PC-3 (cell line): ENCODE measurements at regions not wholly inside any gene's neighbourhood (a gene's known extent, or its start where the extent isn't known, plus 50 kb on each side); places are given as distances from the start of the nearest gene placed in this dataset.

Experiments used
- ATAC-seq: fragments of 200-7000 bp; cut with Tn5 transposase; 2 replicates; pipeline ENCODE4 v1.9.1; 2020; ENCODE audit warnings: mild to moderate bottlenecking, moderate library complexity
- BruUV-seq: library from RNA; stranded (reverse); fragments of 400-500 nt; replicated peaks from 2 replicates; lab custom pipeline; 2021; lab: Mats Ljungman, UMichigan
- CTCF ChIA-PET: fragments of 300-600 bp; sonication (Branson Sonifier 250); formaldehyde crosslinking; loops from one replicate; lab custom pipeline; 2022; ENCODE audit warnings: antibody characterized with exemption; lab: Charles Lee
- POLR2A ChIA-PET: fragments of 300-600 bp; sonication (Branson Sonifier 250); formaldehyde crosslinking; loops from one replicate; lab custom pipeline; 2022; ENCODE audit warnings: antibody characterized with exemption; ENCODE audit not compliant: unreplicated experiment; lab: Charles Lee
- DNase-seq: peaks from one replicate; pipeline ENCODE4 v3.0.0-alpha.2; 2015
- H2AFZ ChIP-seq: fragments of 300-600 bp; sonication (generic); 2 replicates; pipeline ENCODE4 v1.6.0; 2016; ENCODE audit warnings: antibody characterized with exemption, low read length
- H3F3A ChIP-seq: fragments of 300-600 bp; sonication (generic); one replicate; pipeline ENCODE4 v1.6.0; 2017; ENCODE audit warnings: antibody characterized with exemption, low read length, control low read depth, mild to moderate bottlenecking; ENCODE audit not compliant: unreplicated experiment
- H3K27ac ChIP-seq: fragments of 300-600 bp; sonication (generic); 2 replicates; pipeline ENCODE4 v1.5.1; 2016; ENCODE audit warnings: mild to moderate bottlenecking, low read length
- H3K27me3 ChIP-seq: fragments of 300-600 bp; sonication (generic); 2 replicates; pipeline ENCODE4 v1.6.1; 2016; ENCODE audit warnings: low read length, mixed read lengths
- H3K36me3 ChIP-seq: fragments of 300-600 bp; sonication (generic); 2 replicates; pipeline ENCODE4 v1.6.1; 2016; ENCODE audit warnings: low read depth, mixed run types, low read length, mixed read lengths
- H3K4me1 ChIP-seq: fragments of 300-600 bp; sonication (generic); 2 replicates; pipeline ENCODE4 v1.5.1; 2016; ENCODE audit warnings: low read length; ENCODE audit not compliant: insufficient read depth
- H3K4me2 ChIP-seq: fragments of 300-600 bp; sonication (generic); 2 replicates; pipeline ENCODE4 v1.6.0; 2016; ENCODE audit warnings: low read length
- H3K4me3 ChIP-seq: fragments of 300-600 bp; sonication (generic); 2 replicates; pipeline ENCODE4 v1.5.1; 2016; ENCODE audit warnings: mild to moderate bottlenecking, low read length, mixed read lengths
- H3K79me2 ChIP-seq: fragments of 300-600 bp; sonication (generic); 2 replicates; pipeline ENCODE4 v1.6.1; 2017; ENCODE audit warnings: low read length, mixed read lengths
- H3K9ac ChIP-seq: fragments of 300-600 bp; sonication (generic); 2 replicates; pipeline ENCODE4 v1.6.0; 2016; ENCODE audit warnings: mild to moderate bottlenecking, low read length
- H3K9me2 ChIP-seq: fragments of 300-600 bp; sonication (generic); replicated peaks from 2 replicates; pipeline ENCODE4 v1.6.1; 2016; ENCODE audit warnings: mixed run types, low read length, mixed read lengths
- H3K9me3 ChIP-seq: fragments of 300-600 bp; sonication (generic); 2 replicates; pipeline ENCODE4 v1.6.1; 2016; ENCODE audit warnings: low read length, mixed read lengths
- H4K20me1 ChIP-seq: fragments of 300-600 bp; sonication (generic); 2 replicates; pipeline ENCODE4 v1.6.1; 2016; ENCODE audit warnings: low read length, mixed read lengths
- EZH2 ChIP-seq: fragments of 300-600 bp; sonication (generic); IDR thresholded peaks from one replicate; pipeline ENCODE4 v1.6.1; 2017; ENCODE audit warnings: antibody characterized with exemption, mild to moderate bottlenecking, low read length; ENCODE audit not compliant: unreplicated experiment
- EZH2phosphoT487 ChIP-seq: fragments of 300-600 bp; sonication (generic); IDR thresholded peaks from 2 replicates; pipeline ENCODE4 v1.6.1; 2018; ENCODE audit warnings: mild to moderate bottlenecking, antibody characterized with exemption, low read length, borderline replicate concordance
- intact Hi-C: fragments of 100-400 bp; cut with micrococcal nuclease; formaldehyde crosslinking; loops from 2 replicates; pipeline ENCODE4 v1.9.0; 2023
- TF ChIP-seq, protein P1 (sequence below): fragments of 300-600 bp; sonication (generic); conservative IDR thresholded peaks from 2 replicates; pipeline ENCODE4 v1.5.1; 2017; ENCODE audit warnings: antibody characterized with exemption, low read depth, mild to moderate bottlenecking, low read length

GRCh38 chr15:93658026-93658816, 569.2 kb upstream of the RGMA start:
- H3F3A ChIP-seq, result no peaks in the 10 kb centered on the region
- BruUV-seq, result no TSS peak
- intact Hi-C loops, result no loop called here
- no peak overlapping the region for H3K4me2 ChIP-seq
- H3K27ac ChIP-seq, result no peak overlapping the region
- H3K79me2 ChIP-seq, result no peaks in the 10 kb centered on the region
- no peak overlapping the region for H3K9ac ChIP-seq
- H3K4me3 ChIP-seq, result no peak overlapping the region
- H4K20me1 ChIP-seq, result no peaks in the 10 kb centered on the region
- H2AFZ ChIP-seq, result no peak overlapping the region
- H3K36me3 ChIP-seq, result no peaks in the 10 kb centered on the region
- POLR2A ChIA-PET, result no interaction called here
- CTCF ChIA-PET, result no interaction called here
- H3K9me3 ChIP-seq, result no peaks in the 10 kb centered on the region
- TF ChIP-seq, protein P1, sequence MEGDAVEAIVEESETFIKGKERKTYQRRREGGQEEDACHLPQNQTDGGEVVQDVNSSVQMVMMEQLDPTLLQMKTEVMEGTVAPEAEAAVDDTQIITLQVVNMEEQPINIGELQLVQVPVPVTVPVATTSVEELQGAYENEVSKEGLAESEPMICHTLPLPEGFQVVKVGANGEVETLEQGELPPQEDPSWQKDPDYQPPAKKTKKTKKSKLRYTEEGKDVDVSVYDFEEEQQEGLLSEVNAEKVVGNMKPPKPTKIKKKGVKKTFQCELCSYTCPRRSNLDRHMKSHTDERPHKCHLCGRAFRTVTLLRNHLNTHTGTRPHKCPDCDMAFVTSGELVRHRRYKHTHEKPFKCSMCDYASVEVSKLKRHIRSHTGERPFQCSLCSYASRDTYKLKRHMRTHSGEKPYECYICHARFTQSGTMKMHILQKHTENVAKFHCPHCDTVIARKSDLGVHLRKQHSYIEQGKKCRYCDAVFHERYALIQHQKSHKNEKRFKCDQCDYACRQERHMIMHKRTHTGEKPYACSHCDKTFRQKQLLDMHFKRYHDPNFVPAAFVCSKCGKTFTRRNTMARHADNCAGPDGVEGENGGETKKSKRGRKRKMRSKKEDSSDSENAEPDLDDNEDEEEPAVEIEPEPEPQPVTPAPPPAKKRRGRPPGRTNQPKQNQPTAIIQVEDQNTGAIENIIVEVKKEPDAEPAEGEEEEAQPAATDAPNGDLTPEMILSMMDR, result no peak
- TF ChIP-seq EZH2phosphoT487, result no peak
- TF ChIP-seq EZH2, result no peak
- no peaks in the 10 kb centered on the region for H3K9me2 ChIP-seq
- H3K27me3 ChIP-seq, result no peaks in the 10 kb centered on the region
- DNase-seq (no peak), ATAC-seq (no peak)
- H3K4me1 ChIP-seq, result no peaks in the 10 kb centered on the region

DNA sequence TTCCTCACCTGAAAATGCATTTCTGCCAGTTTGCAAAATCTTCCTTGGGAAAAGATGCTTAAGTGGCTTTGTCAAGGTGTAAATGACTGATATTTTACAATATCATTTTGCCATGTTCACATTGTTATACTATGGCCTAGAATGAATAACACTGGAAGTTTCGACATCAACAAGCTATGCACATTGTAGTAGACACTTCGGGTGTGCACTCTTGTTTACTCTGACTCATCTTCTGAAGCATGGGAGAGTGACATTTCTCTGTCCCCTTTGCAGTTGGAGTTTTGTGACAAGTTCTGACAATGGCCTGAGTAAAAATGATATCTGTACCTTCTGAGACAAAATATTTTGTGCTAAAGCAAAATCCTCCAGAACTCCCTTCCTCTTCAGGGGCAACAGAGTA, 567.0 kb upstream of the RGMA start:
- H3K9me2 ChIP-seq, result no peaks in the 10 kb centered on the region
- TF ChIP-seq, protein P1, result no peak
- no peak for TF ChIP-seq EZH2
- TF ChIP-seq EZH2phosphoT487, result no peak
- POLR2A ChIA-PET, result no interaction called here
- H3K9ac ChIP-seq, result no peak overlapping the region
- no peaks in the 10 kb centered on the region for H3K36me3 ChIP-seq
- H4K20me1 ChIP-seq, result no peaks in the 10 kb centered on the region
- CTCF ChIA-PET, result no interaction called here
- no peaks in the 10 kb centered on the region for H3K9me3 ChIP-seq
- peak; percentile 1 for DNase-seq
- H3K27me3 ChIP-seq, result no peaks in the 10 kb centered on the region
- H3K27ac ChIP-seq, result no peak overlapping the region
- no peaks in the 10 kb centered on the region for H3F3A ChIP-seq
- no peaks in the 10 kb centered on the region for H3K4me1 ChIP-seq
- H3K4me3 ChIP-seq, result no peak overlapping the region
- BruUV-seq, result no TSS peak
- intact Hi-C loops, result no loop called here
- no peak overlapping the region for H2AFZ ChIP-seq
- no peaks in the 10 kb centered on the region for H3K79me2 ChIP-seq
- no peak for ATAC-seq
- H3K4me2 ChIP-seq, result no peak overlapping the region

GRCh38 chr15:93649691-93650235, 560.8 kb upstream of the RGMA start:
- no peak overlapping the region for H3K4me2 ChIP-seq
- no peak overlapping the region for H3K4me3 ChIP-seq
- no peaks in the 10 kb centered on the region for H3K79me2 ChIP-seq
- no TSS peak for BruUV-seq
- H3K27me3 ChIP-seq, result no peaks in the 10 kb centered on the region
- no peaks in the 10 kb centered on the region for H4K20me1 ChIP-seq
- ATAC-seq (no peak), DNase-seq (no peak)
- no peaks in the 10 kb centered on the region for H3K4me1 ChIP-seq
- H3K9me3 ChIP-seq, result no peaks in the 10 kb centered on the region
- H3F3A ChIP-seq, result no peaks in the 10 kb centered on the region
- TF ChIP-seq, protein P1, result no peak
- TF ChIP-seq EZH2 (no peak), EZH2phosphoT487 (no peak)
- H3K9ac ChIP-seq, result no peak overlapping the region
- H3K36me3 ChIP-seq, result no peaks in the 10 kb centered on the region
- H2AFZ ChIP-seq, result no peak overlapping the region
- no peak overlapping the region for H3K27ac ChIP-seq
- POLR2A ChIA-PET, result no interaction called here
- intact Hi-C loops, result no loop called here
- H3K9me2 ChIP-seq, result no peaks in the 10 kb centered on the region
- CTCF ChIA-PET, result no interaction called here
